SK-N-SH treated with all-trans-retinoic acid at 6 μM for 48 hours (cell line): ENCODE measurements at regions not wholly inside any gene's neighbourhood (a gene's known extent, or its start where the extent isn't known, plus 50 kb on each side); places are given as distances from the start of the nearest gene placed in this dataset.
"Not testable (repeated sequence)": the region's sequence is repeated elsewhere in the genome, so short reads cannot be mapped to it uniquely, and the experiment has no call there.

Source experiments
- ATAC-seq: fragments of 200-7000 bp; cut with Tn5 transposase; 3 replicates; pipeline ENCODE4 v1.9.1; 2020; ENCODE audit warnings: mild to moderate bottlenecking, moderate library complexity
- ARNTL ChIP-seq: fragments of 450-650 bp; formaldehyde crosslinking; IDR thresholded peaks from 2 replicates; pipeline ENCODE4 v1.5.0; 2020; ENCODE audit warnings: low read depth, mild to moderate bottlenecking, moderate library complexity, borderline replicate concordance
- BACH2 ChIP-seq: fragments of 250-450 bp; sonication (Bioruptor Pico); IDR thresholded peaks from 2 replicates; pipeline ENCODE4 v1.9.0; 2021; ENCODE audit warnings: mild to moderate bottlenecking, borderline replicate concordance
- CREB5 ChIP-seq: fragments of 250-450 bp; sonication (Bioruptor Pico); IDR thresholded peaks from 2 replicates; pipeline ENCODE4 v1.5.1; 2020; ENCODE audit warnings: low read depth, mild to moderate bottlenecking, moderate library complexity
- ESRRG ChIP-seq: fragments of 250-450 bp; sonication (Bioruptor Pico); IDR thresholded peaks from 2 replicates; pipeline ENCODE4 v1.6.1; 2021; ENCODE audit warnings: mild to moderate bottlenecking
- GLIS3 ChIP-seq: fragments of 250-450 bp; sonication (Bioruptor Pico); IDR thresholded peaks from 2 replicates; pipeline ENCODE4 v1.5.0; 2020; ENCODE audit warnings: mild to moderate bottlenecking, moderate library complexity
- ISL1 ChIP-seq: fragments of 250-450 bp; sonication (Bioruptor Pico); IDR thresholded peaks from 2 replicates; pipeline ENCODE4 v2.1.2; 2022; ENCODE audit warnings: mild to moderate bottlenecking, moderate library complexity
- PATZ1 ChIP-seq: fragments of 250-450 bp; sonication (Bioruptor Pico); IDR thresholded peaks from 2 replicates; pipeline ENCODE4 v1.8.0; 2020; ENCODE audit warnings: mild to moderate bottlenecking, moderate library complexity, borderline replicate concordance
- POU6F1 ChIP-seq: fragments of 250-450 bp; sonication (Bioruptor Pico); IDR thresholded peaks from 2 replicates; pipeline ENCODE4 v1.8.0; 2021; ENCODE audit warnings: low read depth, mild to moderate bottlenecking, moderate library complexity, borderline replicate concordance
- PPARA ChIP-seq: fragments of 250-450 bp; sonication (Bioruptor Pico); IDR thresholded peaks from 2 replicates; pipeline ENCODE4 v1.5.0; 2020; ENCODE audit warnings: mild to moderate bottlenecking, borderline replicate concordance
- RARB ChIP-seq: fragments of 250-450 bp; sonication (Bioruptor Pico); IDR thresholded peaks from 2 replicates; pipeline ENCODE4 v1.8.0; 2021; ENCODE audit warnings: mild to moderate bottlenecking, moderate library complexity
- TCF4 ChIP-seq: fragments of 250-450 bp; sonication (Bioruptor Pico); IDR thresholded peaks from 2 replicates; pipeline ENCODE4 v1.8.0; 2021; ENCODE audit warnings: mild to moderate bottlenecking, moderate library complexity, borderline replicate concordance
- TOX ChIP-seq: fragments of 250-450 bp; sonication (Bioruptor Pico); IDR thresholded peaks from 2 replicates; pipeline ENCODE4 v1.8.0; 2021; ENCODE audit warnings: mild to moderate bottlenecking, moderate library complexity, borderline replicate concordance
- TSHZ2 ChIP-seq: fragments of 250-450 bp; sonication (Bioruptor Pico); IDR thresholded peaks from 2 replicates; pipeline ENCODE4 v1.5.0; 2020; ENCODE audit warnings: mild to moderate bottlenecking, moderate library complexity
- ZFP3 ChIP-seq: fragments of 250-450 bp; sonication (Bioruptor Pico); IDR thresholded peaks from 2 replicates; pipeline ENCODE4 v1.5.0; 2020; ENCODE audit warnings: mild to moderate bottlenecking, moderate library complexity
- ZFP30 ChIP-seq: fragments of 450-650 bp; formaldehyde crosslinking; IDR thresholded peaks from 2 replicates; pipeline ENCODE4 v1.5.0; 2022; ENCODE audit warnings: mild to moderate bottlenecking, moderate library complexity
- ZNF565 ChIP-seq: fragments of 450-650 bp; formaldehyde crosslinking; conservative IDR thresholded peaks from 2 replicates; pipeline ENCODE4 v1.5.0; 2020; ENCODE audit warnings: low read depth, mild to moderate bottlenecking, moderate library complexity
- ZNF70 ChIP-seq: fragments of 450-650 bp; formaldehyde crosslinking; IDR thresholded peaks from 2 replicates; pipeline ENCODE4 v1.5.0; 2020; ENCODE audit warnings: mild to moderate bottlenecking, moderate library complexity
- ZNF8 ChIP-seq: fragments of 450-650 bp; formaldehyde crosslinking; IDR thresholded peaks from 2 replicates; pipeline ENCODE4 v1.5.0; 2020; ENCODE audit warnings: mild to moderate bottlenecking, moderate library complexity
- TF ChIP-seq, protein P1 (sequence below): fragments of 250-450 bp; sonication (Bioruptor Pico); IDR thresholded peaks from 2 replicates; pipeline ENCODE4 v1.5.1; 2021; ENCODE audit warnings: mild to moderate bottlenecking, moderate library complexity

- TF ChIP-seq TSHZ2 (no peak), TCF4 (CRISPR knock-in tag) (no peak), GLIS3 (CRISPR knock-in tag) (no peak), ZNF565 (no peak)
- TF ChIP-seq, all 23 proteins: peak for 4
These were observed 177.1 kb upstream of the SVIL start (continued) for GRCh38 chr10:29811751-29812427.

- TF ChIP-seq PATZ1 (CRISPR knock-in tag), result no peak
- no peak for TF ChIP-seq TOX (CRISPR knock-in tag)
- no peak for TF ChIP-seq TCF4 (CRISPR knock-in tag)
- no peak for TF ChIP-seq ZNF8 (CRISPR knock-in tag)
- TF ChIP-seq ZNF565, result no peak
- TF ChIP-seq BACH2 (CRISPR knock-in tag), result no peak
- TF ChIP-seq GLIS3 (CRISPR knock-in tag), result no peak
- no peak for TF ChIP-seq CREB5
- TF ChIP-seq POU6F1, result no peak
- TF ChIP-seq, protein P1, sequence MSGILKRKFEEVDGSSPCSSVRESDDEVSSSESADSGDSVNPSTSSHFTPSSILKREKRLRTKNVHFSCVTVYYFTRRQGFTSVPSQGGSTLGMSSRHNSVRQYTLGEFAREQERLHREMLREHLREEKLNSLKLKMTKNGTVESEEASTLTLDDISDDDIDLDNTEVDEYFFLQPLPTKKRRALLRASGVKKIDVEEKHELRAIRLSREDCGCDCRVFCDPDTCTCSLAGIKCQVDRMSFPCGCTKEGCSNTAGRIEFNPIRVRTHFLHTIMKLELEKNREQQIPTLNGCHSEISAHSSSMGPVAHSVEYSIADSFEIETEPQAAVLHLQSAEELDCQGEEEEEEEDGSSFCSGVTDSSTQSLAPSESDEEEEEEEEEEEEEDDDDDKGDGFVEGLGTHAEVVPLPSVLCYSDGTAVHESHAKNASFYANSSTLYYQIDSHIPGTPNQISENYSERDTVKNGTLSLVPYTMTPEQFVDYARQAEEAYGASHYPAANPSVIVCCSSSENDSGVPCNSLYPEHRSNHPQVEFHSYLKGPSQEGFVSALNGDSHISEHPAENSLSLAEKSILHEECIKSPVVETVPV (CRISPR knock-in tag), result no peak
- no peak for TF ChIP-seq RARB (CRISPR knock-in tag)
- no peak for TF ChIP-seq ZFP3 (CRISPR knock-in tag)
- no peak for TF ChIP-seq ZNF70 (CRISPR knock-in tag)
- no peak for ATAC-seq
These were observed 176.0 kb upstream of the SVIL start for GRCh38 chr10:29810816-29811215.

GRCh38 chr10:29810231-29810630, 175.5 kb upstream of the SVIL start:
- ATAC-seq, result not testable (repeated sequence)

- ATAC-seq, result no peak
- TF ChIP-seq ARNTL (CRISPR knock-in tag) (no peak), ZNF565 (no peak), TSHZ2 (no peak), CREB5 (no peak), ZFP30 (CRISPR knock-in tag) (no peak), PPARA (CRISPR knock-in tag) (no peak), ZNF70 (CRISPR knock-in tag) (no peak), ESRRG (no peak), TOX (CRISPR knock-in tag) (no peak), ISL1 (CRISPR knock-in tag) (no peak), ZNF8 (CRISPR knock-in tag) (no peak)
- TF ChIP-seq, protein P1 (CRISPR knock-in tag), result no peak
These were observed 174.6 kb upstream of the SVIL start for GRCh38 chr10:29809383-29809782.
